Left ventricle myocardium superior (tissue), 1 donor: ENCODE measurements at regions not wholly inside any gene's neighbourhood (a gene's known extent, or its start where the extent isn't known, plus 50 kb on each side); places are given as distances from the start of the nearest gene placed in this dataset.
"Not testable (repeated sequence)": the region's sequence is repeated elsewhere in the genome, so short reads cannot be mapped to it uniquely, and the experiment has no call there.

Source experiments
- ATAC-seq: fragments of 200-7000 bp; cut with Tn5 transposase; one replicate; pipeline ENCODE4 v1.9.1; 2020; ENCODE audit warnings: mild to moderate bottlenecking, moderate library complexity
- DNase-seq: peaks from one replicate; pipeline ENCODE4 v3.0.0-alpha.2; 2020
- intact Hi-C: fragments of 100-400 bp; cut with micrococcal nuclease; formaldehyde crosslinking; loops from one replicate; pipeline ENCODE4 v1.11.0; 2022
- donor health status: DM: no; HTN: yes; CAD: no; lungs with severe emphysema.

DNA sequence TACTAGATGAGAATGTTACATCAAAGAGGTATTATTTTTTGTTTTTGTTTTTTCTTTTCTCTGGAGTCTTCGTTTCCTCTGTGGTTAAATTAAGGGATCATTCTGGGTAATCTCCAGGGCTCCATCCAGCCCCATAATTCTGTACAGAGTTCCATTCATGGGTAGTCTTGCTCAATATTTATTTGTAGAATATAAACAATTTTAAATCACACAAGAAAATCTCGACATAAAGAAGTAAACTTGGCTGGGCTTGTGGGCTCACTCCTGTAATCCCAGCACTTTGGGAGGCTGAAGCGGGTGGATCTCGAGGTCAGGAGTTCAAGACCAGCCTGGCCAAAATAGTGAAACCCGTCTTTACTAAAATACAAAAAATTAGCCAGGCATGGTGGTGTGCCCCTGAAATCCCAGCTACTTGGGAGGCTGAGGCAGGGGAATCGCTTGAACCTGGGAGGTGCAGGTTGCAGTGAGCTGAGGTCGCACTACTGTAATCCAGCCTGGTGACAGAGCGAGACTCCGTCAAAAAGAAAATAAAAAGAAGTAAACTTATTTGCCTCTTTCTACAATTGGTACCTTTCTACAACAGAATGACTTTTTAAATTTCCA is 166.8 kb upstream of the TGFBR2 start:
- no peak for DNase-seq
- no peak for ATAC-seq
- intact Hi-C loops = no loop called here

- ATAC-seq = peak; percentile 21
- intact Hi-C loops = no loop called here
- no peak for DNase-seq
Measured at GRCh38 chr3:30440147-30440604, 166.2 kb upstream of the TGFBR2 start.

- no peak for DNase-seq
- ATAC-seq = peak; percentile 93
- intact Hi-C loops = no loop called here
Measured at GRCh38 chr3:30440880-30441279, 165.5 kb upstream of the TGFBR2 start.

DNA sequence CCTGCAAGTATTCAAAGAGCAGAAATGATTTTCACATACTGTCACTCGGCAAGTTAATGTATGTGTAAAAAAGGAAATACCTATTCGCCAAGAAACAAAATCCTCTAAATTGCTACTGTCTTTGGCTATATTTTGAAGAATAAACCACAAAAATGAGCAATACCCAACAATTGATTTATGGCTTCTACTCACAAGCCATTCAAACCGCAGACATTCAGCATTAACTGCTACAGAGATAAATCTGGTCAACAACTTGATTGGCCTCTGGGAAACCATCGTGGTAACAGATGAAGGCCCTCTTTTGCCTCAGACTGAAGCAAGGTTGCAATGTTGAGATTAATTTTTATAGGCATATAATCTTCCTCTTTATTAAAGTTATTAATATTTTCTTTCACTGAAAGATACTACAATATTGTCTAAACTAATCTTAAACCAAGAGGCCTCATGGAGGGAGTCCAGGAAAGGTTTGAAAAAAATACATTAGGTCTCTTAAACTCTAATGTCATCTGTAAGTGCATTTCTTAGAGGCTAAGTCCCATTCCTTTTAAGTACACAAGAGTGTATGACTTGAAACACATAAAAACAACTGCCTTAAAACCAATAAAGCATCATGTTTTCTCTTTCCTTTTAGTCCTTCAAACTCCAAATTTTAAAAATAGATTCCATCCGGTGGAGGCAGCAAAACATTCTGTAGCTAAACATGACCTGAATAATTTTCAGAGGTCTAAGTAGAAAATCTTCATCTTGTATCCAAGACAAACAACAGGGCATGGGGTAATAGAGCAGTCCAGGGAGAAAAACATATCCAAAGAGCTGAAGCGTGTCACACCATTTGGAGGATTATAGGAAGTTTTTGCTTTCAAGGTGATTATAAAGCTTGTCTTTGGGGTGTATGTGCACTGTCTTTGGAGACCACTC is 162.4 kb upstream of the TGFBR2 start:
- ATAC-seq = no peak
- no peak for DNase-seq
- intact Hi-C loops = no loop called here

GRCh38 chr3:30448450-30449289 is 157.7 kb upstream of the TGFBR2 start:
- ATAC-seq = no peak
- no peak for DNase-seq
- intact Hi-C loops = no loop called here

GRCh38 chr3:30449290-30449632 is 157.1 kb upstream of the TGFBR2 start:
- DNase-seq = no peak
- intact Hi-C loops = no loop called here
- ATAC-seq = no peak

- no peak for DNase-seq
- no peak for ATAC-seq
- intact Hi-C loops = loop anchor here (10.0 kb wide), 1 partner anchor 232 kb away; no protein-coding TSS in a partner anchor
Measured at GRCh38 chr3:30452446-30452845, 154.0 kb upstream of the TGFBR2 start.

GRCh38 chr3:30453360-30454039 is 152.9 kb upstream of the TGFBR2 start:
- intact Hi-C loops = loop anchor here (10.0 kb wide), 1 partner anchor 231 kb away; no protein-coding TSS in a partner anchor
- peak; percentile 80 for ATAC-seq
- DNase-seq = no peak

DNA sequence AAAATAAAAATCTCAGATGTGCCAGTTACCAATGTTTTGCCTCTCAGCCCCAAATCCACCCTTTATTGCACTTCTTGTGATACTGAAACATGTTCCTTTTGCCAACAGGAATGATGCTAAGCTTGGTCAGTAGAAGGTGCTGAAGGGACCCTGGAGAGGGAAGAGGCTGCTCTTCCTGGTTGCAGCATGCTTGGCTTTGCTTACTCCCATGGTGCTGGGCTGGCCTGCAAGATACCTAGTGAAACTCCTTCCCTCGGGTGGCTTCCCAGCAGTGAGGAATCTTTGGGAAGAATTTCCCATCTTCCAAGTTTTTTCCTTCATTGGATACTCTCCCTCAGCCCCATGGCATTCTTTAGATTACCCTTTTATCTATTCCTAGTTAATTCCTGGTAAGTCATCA is 151.8 kb upstream of the TGFBR2 start:
- peak; percentile 39 for ATAC-seq
- intact Hi-C loops = loop anchor here (10.0 kb wide), 1 partner anchor 230 kb away; no protein-coding TSS in a partner anchor
- DNase-seq = peak; percentile 31

DNA sequence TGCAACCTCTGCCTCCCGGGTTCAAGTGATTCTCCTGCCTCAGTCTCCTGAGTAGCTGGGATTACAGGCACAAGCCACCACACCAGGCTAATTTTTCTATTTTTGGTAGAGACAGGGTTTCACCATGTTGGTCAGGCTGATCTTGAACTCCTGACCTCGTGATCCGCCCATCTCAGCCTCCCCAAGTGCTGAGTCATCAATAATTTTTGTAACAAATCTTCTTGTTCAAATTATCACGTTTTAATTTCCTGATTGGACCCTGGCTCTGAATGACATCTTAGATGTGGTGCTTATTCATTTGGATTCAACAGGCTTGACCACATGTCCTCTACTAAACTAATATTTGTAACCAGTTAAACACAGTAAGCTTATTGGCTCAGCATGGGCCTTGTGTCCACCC is 151.3 kb upstream of the TGFBR2 start:
- ATAC-seq, DNase-seq: not testable (repeated sequence)
- intact Hi-C loops = loop anchor here (10.0 kb wide), 1 partner anchor 230 kb away; no protein-coding TSS in a partner anchor

GRCh38 chr3:30455840-30456239 is 150.6 kb upstream of the TGFBR2 start:
- ATAC-seq = peak; percentile 51
- intact Hi-C loops = loop anchor here (10.0 kb wide), 1 partner anchor 229 kb away; no protein-coding TSS in a partner anchor
- peak; percentile 31 for DNase-seq

- intact Hi-C loops = loop anchor here (10.0 kb wide), 1 partner anchor 229 kb away; no protein-coding TSS in a partner anchor
- DNase-seq (no peak), ATAC-seq (no peak)
Measured at GRCh38 chr3:30456264-30456663, 150.1 kb upstream of the TGFBR2 start.

DNA sequence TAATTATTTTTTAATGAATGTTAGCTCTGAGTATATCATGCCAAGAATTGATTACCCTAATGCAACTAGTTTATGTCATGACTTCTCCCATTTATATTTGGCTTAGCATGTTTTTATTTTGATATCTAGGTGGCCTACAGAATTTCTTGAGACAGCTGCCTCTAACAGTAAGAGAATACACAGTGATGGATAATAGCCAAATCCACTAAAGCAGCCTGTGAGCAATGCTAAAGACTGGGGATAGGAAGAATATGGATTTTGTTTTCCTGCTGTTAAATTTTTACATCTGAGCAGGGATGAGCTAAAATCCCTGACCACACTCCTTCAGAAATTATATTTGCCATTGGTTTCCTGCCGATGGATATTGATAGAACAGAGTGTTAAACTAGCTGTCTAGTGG is 149.3 kb upstream of the TGFBR2 start:
- DNase-seq (no peak), ATAC-seq (no peak)
- intact Hi-C loops = loop anchor here (10.0 kb wide), 1 partner anchor 228 kb away; no protein-coding TSS in a partner anchor

DNA sequence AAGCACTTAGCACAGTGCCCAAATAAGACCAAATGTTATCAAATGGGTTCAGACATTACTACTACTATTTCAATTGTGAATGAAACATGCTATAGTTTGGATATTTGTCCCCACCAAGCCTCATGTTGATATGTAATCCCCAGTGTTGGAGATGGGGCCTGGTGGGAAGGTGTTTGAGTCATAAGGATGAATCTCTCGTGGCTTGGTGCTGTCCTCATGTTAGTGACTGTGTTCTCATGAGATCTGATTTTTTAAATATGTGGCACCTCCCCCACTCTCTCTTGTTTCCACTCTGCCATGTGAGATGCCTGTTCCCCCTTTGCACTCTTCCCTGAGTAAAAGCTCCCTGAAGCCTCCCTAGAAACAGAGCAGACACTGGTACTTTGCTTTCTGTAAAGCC is 148.7 kb upstream of the TGFBR2 start:
- ATAC-seq (no peak), DNase-seq (no peak)
- intact Hi-C loops = loop anchor here (10.0 kb wide), 1 partner anchor 227 kb away; no protein-coding TSS in a partner anchor

DNA sequence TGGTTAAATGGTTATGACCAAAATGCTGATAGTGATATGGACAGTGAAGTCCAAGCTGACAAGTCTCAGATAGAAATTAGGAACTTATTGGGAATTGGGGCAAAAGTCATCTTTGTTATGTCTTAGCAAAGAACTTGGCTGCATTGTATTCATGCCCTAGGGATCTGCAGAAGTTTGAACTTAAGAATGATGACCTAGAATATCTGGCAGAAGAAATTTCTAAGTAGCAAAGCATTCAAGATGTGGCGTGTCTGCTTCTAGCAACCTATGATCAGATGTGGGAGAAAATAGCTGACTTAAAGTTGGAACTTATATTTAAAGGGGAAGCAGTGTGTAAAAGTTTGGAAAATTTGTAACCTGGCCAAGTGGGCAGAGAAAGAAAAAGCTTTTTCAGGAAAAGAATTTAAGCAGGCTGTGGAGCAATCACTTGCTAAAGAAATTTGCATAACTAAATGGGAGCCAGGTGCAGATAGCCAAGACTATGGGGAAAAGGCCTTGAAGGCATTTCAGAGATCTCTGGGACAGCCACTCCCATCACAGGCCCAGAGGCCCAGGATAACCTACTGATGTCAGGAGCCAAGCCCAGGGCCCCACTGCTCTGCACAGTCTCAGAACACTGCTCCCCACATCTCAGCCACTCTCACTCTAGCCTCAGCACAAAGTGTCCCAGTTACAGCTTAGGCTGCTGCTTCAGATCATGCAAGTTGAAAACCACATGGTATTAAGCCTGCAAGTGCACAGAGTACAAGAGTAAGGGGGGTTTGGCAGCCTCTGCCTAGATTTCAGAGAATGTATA is 147.8 kb upstream of the TGFBR2 start:
- DNase-seq = peak; percentile 40
- peak; percentile 40 for ATAC-seq
- intact Hi-C loops = loop anchor here (10.0 kb wide), 1 partner anchor 226 kb away; no protein-coding TSS in a partner anchor

DNA sequence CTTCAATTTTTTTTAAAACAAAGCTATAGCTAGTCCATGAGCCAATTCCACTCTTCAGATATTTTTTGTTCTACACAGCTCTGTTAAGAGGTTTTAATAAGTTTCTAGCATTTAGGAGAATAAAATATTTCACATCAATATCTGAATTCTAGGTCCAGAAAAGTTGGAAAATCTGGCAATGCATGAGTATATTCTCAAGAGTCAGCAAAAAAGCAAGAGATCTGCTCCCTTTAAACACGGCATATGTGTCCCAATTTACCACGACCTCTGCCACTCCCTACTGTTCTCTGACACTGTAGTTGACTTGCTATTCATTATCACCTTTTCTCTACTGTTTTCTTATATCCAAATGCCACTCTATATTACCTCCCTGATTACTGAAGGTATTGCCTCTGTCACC is 145.1 kb upstream of the TGFBR2 start:
- DNase-seq (no peak), ATAC-seq (no peak)
- intact Hi-C loops = no loop called here

DNA sequence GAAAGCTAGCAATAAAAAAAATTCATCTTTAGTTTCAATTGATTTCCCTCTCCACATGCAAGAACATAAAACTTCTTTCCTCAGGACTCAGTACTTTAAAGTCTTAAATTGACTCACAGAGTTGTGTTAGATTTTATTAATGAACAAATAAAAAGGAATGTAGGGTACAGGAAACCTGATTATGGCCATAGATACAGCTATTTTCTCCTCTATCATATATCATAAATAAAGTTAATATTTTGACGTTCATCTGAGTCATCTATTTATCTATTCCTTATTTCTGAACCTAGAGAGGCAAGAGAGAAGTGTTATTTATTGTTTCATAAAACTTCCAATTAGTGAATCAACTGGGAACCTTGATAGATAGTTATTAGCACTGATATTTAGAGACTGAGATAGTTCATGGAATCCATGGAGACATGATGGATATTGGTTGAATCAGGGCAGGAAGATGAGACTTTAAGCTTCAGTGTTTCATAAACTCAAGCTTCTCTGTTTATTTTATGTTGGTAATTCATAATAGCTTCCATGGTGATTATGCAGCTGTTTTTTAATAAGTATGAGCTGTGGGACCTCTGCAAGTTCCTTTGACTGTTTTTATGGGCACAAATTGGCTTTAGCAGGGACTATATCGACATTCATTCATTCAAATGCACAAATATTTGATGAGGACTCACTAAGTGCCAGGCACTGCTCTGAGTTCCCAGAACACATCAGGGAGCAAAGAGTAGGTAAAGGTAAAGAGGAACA is 143.5 kb upstream of the TGFBR2 start:
- no peak for ATAC-seq

More for the DNA sequence above, 143.5 kb upstream of the TGFBR2 start:
- intact Hi-C loops = no loop called here
- DNase-seq = no peak
